ENCODE measurements at regions not wholly inside any gene's neighbourhood (a gene's known extent, or its start where the extent isn't known, plus 50 kb on each side); places are given as distances from the start of the nearest gene placed in this dataset.

DNA sequence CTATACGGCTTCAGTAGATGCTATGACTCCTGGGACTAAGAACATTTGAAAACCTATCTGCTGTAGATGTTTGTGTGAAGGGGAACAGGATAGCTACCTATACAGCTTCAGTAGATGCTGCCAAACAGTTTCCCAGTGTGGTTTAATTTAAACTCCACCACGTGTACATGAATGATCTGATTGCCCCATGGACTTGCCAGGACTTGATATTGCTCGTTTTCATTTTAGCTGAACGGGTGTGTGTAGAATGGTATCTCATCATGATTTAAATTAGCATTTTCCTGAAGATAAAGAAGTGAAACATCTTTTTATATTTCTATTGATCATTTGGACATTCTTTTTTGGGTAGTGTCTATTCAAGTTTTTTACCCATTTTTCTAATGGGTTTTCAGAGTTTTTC lies 77.8 kb upstream of the PIP4K2A start:
- POLR2A ChIA-PET = no interaction called here
- Histone ChIP-seq H3K27me3 (ENCODE audit: insufficient read depth) (no peaks in the 10 kb centered on the region), H3K36me3 (replicated peaks in 1 of 2; ENCODE audit: control insufficient read depth in 1 of 2, insufficient read depth in 2 of 2, low read length in 1 of 2) (peaks cover 0 to 6% of the 10 kb centered on the region in 2 experiments), H3K9me3 (no peaks in the 10 kb centered on the region; the same call in 1 of the 2 replicates), H3K4me3 (ENCODE audit: low read depth in 2 of 2, low read length in 1 of 2) (no peak overlapping the region), H4K20me1 (ENCODE audit: insufficient read depth) (no peaks in the 10 kb centered on the region), H3K27ac (ENCODE audit: low read depth in 2 of 2, low read length in 1 of 2) (no peak overlapping the region), H3K9ac (no peak overlapping the region), H3F3A (replicated peaks; ENCODE audit: insufficient read depth) (no peaks in the 10 kb centered on the region), H3K4me2 (no peak overlapping the region), H3K4me1 (ENCODE audit: control insufficient read depth in 1 of 2, insufficient read depth in 2 of 2, low read depth in 1 of 2, low read length in 1 of 2) (no peaks in the 10 kb centered on the region), H3K79me2 (ENCODE audit: insufficient read depth) (no peaks in the 10 kb centered on the region), H2AFZ (ENCODE audit: low read depth) (no peak overlapping the region), H3K9me2 (no peaks in the 10 kb centered on the region)
- no peak for DNase-seq
- CTCF ChIA-PET = no interaction called here
- WGBS (ENCODE audit: low lambda C conversion rate) = 57% methylated on average over 4 of the region's 4 CpGs
- no peak for TF ChIP-seq FOSL2 (IDR thresholded peaks at IDR 0.05; ENCODE audit: borderline replicate concordance, low read depth)
- TF ChIP-seq, protein P1, sequence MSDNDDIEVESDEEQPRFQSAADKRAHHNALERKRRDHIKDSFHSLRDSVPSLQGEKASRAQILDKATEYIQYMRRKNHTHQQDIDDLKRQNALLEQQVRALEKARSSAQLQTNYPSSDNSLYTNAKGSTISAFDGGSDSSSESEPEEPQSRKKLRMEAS (IDR thresholded peaks at IDR 0.05; ENCODE audit: low read depth) = no peak
- no peak for TF ChIP-seq JUND (IDR thresholded peaks at IDR 0.05)
- TF ChIP-seq EZH2phosphoT487 (IDR thresholded peaks at IDR 0.05; ENCODE audit: borderline replicate concordance, low read depth) = no peak
- TF ChIP-seq, protein P2, sequence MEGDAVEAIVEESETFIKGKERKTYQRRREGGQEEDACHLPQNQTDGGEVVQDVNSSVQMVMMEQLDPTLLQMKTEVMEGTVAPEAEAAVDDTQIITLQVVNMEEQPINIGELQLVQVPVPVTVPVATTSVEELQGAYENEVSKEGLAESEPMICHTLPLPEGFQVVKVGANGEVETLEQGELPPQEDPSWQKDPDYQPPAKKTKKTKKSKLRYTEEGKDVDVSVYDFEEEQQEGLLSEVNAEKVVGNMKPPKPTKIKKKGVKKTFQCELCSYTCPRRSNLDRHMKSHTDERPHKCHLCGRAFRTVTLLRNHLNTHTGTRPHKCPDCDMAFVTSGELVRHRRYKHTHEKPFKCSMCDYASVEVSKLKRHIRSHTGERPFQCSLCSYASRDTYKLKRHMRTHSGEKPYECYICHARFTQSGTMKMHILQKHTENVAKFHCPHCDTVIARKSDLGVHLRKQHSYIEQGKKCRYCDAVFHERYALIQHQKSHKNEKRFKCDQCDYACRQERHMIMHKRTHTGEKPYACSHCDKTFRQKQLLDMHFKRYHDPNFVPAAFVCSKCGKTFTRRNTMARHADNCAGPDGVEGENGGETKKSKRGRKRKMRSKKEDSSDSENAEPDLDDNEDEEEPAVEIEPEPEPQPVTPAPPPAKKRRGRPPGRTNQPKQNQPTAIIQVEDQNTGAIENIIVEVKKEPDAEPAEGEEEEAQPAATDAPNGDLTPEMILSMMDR (IDR thresholded peaks at IDR 0.05) = no peak
- no peak for TF ChIP-seq MXI1 (IDR thresholded peaks at IDR 0.05; ENCODE audit: low read depth, low read length)
- no peak for TF ChIP-seq YY1 (IDR thresholded peaks at IDR 0.05; ENCODE audit: low read depth)
- TF ChIP-seq, protein P3, sequence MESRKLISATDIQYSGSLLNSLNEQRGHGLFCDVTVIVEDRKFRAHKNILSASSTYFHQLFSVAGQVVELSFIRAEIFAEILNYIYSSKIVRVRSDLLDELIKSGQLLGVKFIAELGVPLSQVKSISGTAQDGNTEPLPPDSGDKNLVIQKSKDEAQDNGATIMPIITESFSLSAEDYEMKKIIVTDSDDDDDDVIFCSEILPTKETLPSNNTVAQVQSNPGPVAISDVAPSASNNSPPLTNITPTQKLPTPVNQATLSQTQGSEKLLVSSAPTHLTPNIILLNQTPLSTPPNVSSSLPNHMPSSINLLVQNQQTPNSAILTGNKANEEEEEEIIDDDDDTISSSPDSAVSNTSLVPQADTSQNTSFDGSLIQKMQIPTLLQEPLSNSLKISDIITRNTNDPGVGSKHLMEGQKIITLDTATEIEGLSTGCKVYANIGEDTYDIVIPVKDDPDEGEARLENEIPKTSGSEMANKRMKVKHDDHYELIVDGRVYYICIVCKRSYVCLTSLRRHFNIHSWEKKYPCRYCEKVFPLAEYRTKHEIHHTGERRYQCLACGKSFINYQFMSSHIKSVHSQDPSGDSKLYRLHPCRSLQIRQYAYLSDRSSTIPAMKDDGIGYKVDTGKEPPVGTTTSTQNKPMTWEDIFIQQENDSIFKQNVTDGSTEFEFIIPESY (IDR thresholded peaks at IDR 0.05; ENCODE audit: borderline replicate concordance, low read depth) = no peak
- TF ChIP-seq CHD2 (IDR thresholded peaks at IDR 0.05; ENCODE audit: low read length, partially characterized antibody) = no peak
- TF ChIP-seq POLR2AphosphoS5 (IDR thresholded peaks at IDR 0.05; ENCODE audit: low read depth, low read length) = no peak
- TF ChIP-seq GABPA (IDR thresholded peaks at IDR 0.05; ENCODE audit: low read depth) = no peak
- TF ChIP-seq RFX5 (IDR thresholded peaks at IDR 0.05; ENCODE audit: low read length) = no peak
- no peak for TF ChIP-seq RCOR1 (IDR thresholded peaks at IDR 0.05; ENCODE audit: low read length)
- TF ChIP-seq, protein P4, sequence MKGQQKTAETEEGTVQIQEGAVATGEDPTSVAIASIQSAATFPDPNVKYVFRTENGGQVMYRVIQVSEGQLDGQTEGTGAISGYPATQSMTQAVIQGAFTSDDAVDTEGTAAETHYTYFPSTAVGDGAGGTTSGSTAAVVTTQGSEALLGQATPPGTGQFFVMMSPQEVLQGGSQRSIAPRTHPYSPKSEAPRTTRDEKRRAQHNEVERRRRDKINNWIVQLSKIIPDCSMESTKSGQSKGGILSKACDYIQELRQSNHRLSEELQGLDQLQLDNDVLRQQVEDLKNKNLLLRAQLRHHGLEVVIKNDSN (IDR thresholded peaks at IDR 0.05; ENCODE audit: borderline replicate concordance, low read depth) = no peak
- TF ChIP-seq EP300 (IDR thresholded peaks at IDR 0.05; ENCODE audit: borderline replicate concordance in 1 of 2, low read depth in 1 of 2, low read length in 1 of 2) = no peak

Data from SK-N-SH (cell line).